CD4-positive, alpha-beta T cell treated with Interleukin-4 for 4 hours (primary cell): ENCODE measurements at regions not wholly inside any gene's neighbourhood (a gene's known extent, or its start where the extent isn't known, plus 50 kb on each side); places are given as distances from the start of the nearest gene placed in this dataset.

Source experiments
- DNase-seq: peaks from one replicate; pipeline ENCODE4 v3.0.0-alpha.2; 2020

DNA sequence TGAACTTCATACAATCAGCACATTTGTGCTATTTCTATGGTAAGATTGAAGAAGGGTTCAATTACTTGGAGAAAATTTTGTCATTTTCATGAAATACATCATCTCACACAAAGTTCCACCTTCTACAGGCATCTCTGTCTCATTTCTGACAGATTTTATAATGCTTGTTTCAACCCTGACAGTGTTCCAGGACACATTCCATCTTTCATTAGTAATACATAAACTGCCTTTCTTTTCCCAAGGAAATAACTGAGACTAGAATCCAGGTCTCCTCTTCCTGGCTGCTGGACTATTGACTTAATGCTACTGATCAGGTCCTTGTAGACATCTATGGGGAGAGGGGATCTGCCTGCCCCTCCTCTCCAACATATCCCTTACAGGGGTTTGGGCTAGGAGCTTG is 70.1 kb upstream of the PLPP4 start:
- DNase-seq, result no peak

GRCh38 chr10:120387326-120387725 is 69.7 kb upstream of the PLPP4 start:
- DNase-seq, result no peak

DNA sequence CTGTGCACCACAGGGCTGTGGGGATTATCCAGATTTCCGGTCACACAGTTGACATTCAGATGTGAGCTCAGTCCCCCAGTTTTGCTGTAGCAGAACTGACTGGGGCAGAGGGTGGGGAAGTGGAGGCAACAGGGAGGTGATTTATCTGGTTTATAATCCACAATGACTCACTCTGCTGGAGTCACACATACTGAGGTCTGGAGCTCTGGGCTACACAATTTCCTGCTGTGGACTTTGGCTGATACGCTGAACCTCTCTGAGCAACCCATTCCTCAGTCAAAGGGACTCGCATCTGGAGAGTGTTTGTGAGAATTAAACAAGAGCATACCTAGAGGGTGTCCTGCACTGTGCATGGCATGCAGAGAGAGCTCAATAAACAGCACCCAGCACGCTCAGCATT is 64.8 kb upstream of the PLPP4 start:
- no peak for DNase-seq

DNA sequence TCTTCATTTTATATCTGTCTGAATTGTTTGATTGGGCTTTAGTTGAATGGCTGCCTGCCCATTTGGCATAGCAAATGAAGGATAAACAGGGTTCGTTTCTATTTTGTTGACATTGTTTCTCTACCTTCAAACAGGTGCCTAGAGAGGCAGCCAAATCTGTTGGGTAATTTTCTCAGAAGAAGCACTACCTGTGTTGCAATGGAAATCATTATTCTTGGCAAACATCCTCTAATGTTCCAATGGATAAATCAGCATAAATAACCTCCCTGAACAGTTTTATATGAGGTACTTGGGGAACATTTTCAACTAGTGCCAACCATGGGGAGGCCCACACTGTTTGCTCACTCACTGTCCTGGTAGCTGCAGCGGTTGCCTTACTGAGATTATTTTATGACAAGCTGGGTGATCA is 64.4 kb upstream of the PLPP4 start:
- no peak for DNase-seq

- no peak for DNase-seq
These were observed 62.6 kb upstream of the PLPP4 start for GRCh38 chr10:120394446-120394845.

DNA sequence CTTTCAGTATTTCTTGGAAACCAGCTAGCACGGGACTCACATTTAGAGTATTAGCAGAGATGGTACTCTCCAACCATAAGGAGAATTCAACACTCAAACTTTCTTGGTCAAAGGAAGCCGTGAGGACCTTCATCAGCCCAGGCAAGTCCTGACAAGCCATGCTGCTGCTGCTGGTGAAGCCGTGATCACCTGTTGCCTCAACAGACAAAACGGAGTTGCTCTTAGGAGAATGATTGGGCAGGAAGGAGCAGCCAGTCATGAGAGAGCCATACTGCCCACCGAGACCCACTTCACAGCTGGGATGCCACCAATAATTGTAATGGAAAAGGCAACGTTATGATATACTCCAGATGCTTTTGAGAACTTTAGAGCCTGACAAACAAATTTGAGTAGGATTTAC is 60.8 kb upstream of the PLPP4 start:
- no peak for DNase-seq

DNA sequence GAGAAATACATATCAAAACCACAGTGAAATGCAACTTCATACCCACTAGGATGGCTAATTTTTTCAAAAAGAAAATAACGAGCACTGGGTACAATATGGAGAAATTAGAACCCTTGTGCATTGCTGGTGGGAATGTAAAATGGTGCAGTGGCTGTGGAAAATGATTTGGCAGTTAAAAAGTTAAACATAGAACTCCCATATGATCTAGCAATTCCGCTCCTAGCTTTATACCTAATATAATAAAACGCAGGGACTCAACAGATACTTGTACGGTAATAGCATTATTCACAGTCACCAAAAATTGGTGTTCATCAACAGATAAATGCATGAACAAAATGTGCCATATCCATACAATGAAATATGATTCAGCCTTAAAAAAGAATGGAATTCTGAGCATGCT is 58.8 kb upstream of the PLPP4 start:
- no peak for DNase-seq

DNA sequence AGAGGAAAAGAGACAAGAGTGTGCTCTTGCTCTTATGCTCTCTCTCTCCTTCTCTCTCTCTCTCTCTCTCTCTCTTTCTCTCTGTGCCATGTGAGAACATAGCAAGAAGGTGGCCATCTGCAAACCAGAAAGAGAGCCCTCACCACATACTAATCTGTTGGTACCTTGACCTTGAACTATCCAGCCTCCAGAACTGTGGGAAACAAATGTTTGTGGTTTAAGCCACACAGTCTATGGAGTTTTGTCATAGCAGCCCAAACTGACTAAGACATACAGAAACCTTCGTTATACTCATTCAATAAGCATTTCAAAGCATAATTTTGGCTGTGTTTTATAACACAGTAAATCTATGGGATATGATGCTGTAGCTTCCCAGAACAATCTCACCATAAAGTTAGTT is 56.4 kb upstream of the PLPP4 start:
- DNase-seq, result no peak

DNA sequence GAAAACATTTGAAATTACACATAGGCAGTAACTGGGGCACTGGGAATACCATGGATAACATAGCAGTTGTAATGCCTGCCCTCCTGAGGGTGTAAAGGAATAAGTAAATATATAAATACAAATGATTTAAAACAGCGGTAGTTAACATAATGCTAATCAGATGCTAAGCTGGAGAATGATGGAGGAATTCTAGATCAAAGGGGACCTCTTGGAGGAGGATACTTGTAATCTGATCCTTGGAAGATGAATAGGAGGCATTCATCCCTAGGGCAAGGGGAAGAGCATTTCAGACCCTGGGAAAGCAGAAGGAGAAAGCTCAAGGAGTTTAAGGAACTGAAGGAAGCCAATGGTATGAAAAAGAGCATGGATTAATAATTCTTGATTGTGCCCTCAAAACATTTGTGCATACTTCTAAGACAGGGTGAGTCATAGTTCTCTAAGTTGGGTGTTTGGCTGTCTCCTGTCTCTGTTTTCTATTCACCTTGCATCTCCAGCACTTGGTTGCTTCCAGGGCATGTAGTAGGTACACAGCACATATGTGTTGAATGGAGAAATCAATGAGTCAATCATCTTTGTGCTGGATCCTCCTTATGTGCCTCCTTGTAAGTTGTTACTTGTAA is 54.8 kb upstream of the PLPP4 start:
- DNase-seq, result no peak

- no peak for DNase-seq
These were observed 53.9 kb upstream of the PLPP4 start for GRCh38 chr10:120403109-120403508.

- DNase-seq, result no peak
These were observed 50.7 kb upstream of the PLPP4 start for GRCh38 chr10:120406376-120406775.
